GM12878 (cell line): ENCODE measurements at regions not wholly inside any gene's neighbourhood (a gene's known extent, or its start where the extent isn't known, plus 50 kb on each side); places are given as distances from the start of the nearest gene placed in this dataset.

Source experiments
- CREB1 ChIP-seq: IDR thresholded peaks from 2 replicates; pipeline ENCODE4 v1.6.1; 2012; ENCODE audit warnings: low read depth, mild to moderate bottlenecking, inconsistent platforms
- GABPA ChIP-seq: IDR thresholded peaks from 2 replicates; pipeline ENCODE4 v1.6.1; 2014; ENCODE audit warnings: antibody characterized with exemption, low read depth, mild to moderate bottlenecking, inconsistent platforms
- POLR2AphosphoS5 ChIP-seq: IDR thresholded peaks from 2 replicates; pipeline ENCODE4 v1.6.1; 2011; ENCODE audit warnings: mild to moderate bottlenecking, low read length, inconsistent platforms
- RAD21 ChIP-seq: IDR thresholded peaks from 2 replicates; pipeline ENCODE4 v1.6.1; 2011; ENCODE audit warnings: mild to moderate bottlenecking, low read depth, low read length, moderate library complexity; ENCODE audit not compliant: insufficient read depth
- RBBP5 ChIP-seq: fragments of 200-600 bp; sonication (generic); conservative IDR thresholded peaks from 2 replicates; pipeline ENCODE4 v1.6.1; 2016
- RFX5 ChIP-seq: IDR thresholded peaks from 2 replicates; pipeline ENCODE4 v1.6.1; 2011; ENCODE audit warnings: low read depth, low read length, improper control_type of control experiment
- TAF1 ChIP-seq: IDR thresholded peaks from 2 replicates; pipeline ENCODE4 v1.6.1; 2011; ENCODE audit warnings: mild to moderate bottlenecking, low read depth, low read length, borderline replicate concordance
- TCF12 ChIP-seq: IDR thresholded peaks from 2 replicates; pipeline ENCODE4 v1.6.1; 2011; ENCODE audit warnings: low read depth, mild to moderate bottlenecking, low read length
- ZNF274 ChIP-seq: IDR thresholded peaks from one replicate; pipeline ENCODE4 v1.8.0; 2011; ENCODE audit not compliant: insufficient read length, insufficient read depth

GRCh38 chr14:49427117-49427516, 159.1 kb downstream of the RPS29 start:
- TF ChIP-seq RAD21, result no peak
- no peak for TF ChIP-seq RBBP5
- TF ChIP-seq ZNF274, result no peak
- TF ChIP-seq POLR2AphosphoS5, result no peak
- TF ChIP-seq TCF12, result no peak
- TF ChIP-seq GABPA, result no peak
- TF ChIP-seq RFX5, result no peak
- TF ChIP-seq CREB1, result no peak
- no peak for TF ChIP-seq TAF1
